Upper lobe of left lung (tissue), 4 donors: ENCODE measurements at regions not wholly inside any gene's neighbourhood (a gene's known extent, or its start where the extent isn't known, plus 50 kb on each side); places are given as distances from the start of the nearest gene placed in this dataset.

Source experiments
- POLR2A ChIP-seq, 4 donors: fragments of 450-650 bp; IDR thresholded peaks; one replicate each; pipeline ENCODE4 v1.5.1; 2016 to 2017; ENCODE audit warnings: antibody characterized with exemption in 4 of 4, mild to moderate bottlenecking in 2 of 4
- TF ChIP-seq, protein P1 (sequence below), 6 experiments: fragments of 450-650 bp in 4 of 6; fragments of 200-600 bp in 2 of 6; sonication (generic) in 2 of 6; IDR thresholded peaks; one replicate each; pipeline ENCODE4 v1.5.1; 2016 to 2019; ENCODE audit warnings: antibody characterized with exemption in 6 of 6

GRCh38 chr12:34397591-34398365 is 375.5 kb downstream of the ALG10 start:
- TF ChIP-seq POLR2A (IDR thresholded peaks at IDR 0.05), result no peak
- TF ChIP-seq, protein P1, sequence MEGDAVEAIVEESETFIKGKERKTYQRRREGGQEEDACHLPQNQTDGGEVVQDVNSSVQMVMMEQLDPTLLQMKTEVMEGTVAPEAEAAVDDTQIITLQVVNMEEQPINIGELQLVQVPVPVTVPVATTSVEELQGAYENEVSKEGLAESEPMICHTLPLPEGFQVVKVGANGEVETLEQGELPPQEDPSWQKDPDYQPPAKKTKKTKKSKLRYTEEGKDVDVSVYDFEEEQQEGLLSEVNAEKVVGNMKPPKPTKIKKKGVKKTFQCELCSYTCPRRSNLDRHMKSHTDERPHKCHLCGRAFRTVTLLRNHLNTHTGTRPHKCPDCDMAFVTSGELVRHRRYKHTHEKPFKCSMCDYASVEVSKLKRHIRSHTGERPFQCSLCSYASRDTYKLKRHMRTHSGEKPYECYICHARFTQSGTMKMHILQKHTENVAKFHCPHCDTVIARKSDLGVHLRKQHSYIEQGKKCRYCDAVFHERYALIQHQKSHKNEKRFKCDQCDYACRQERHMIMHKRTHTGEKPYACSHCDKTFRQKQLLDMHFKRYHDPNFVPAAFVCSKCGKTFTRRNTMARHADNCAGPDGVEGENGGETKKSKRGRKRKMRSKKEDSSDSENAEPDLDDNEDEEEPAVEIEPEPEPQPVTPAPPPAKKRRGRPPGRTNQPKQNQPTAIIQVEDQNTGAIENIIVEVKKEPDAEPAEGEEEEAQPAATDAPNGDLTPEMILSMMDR (IDR thresholded peaks at IDR 0.05), result no peak
